ENCODE measurements at regions not wholly inside any gene's neighbourhood (a gene's known extent, or its start where the extent isn't known, plus 50 kb on each side); places are given as distances from the start of the nearest gene placed in this dataset.
A peak's percentile ranks its signal among the peaks of the same experiment; 100 is the strongest.

DNA sequence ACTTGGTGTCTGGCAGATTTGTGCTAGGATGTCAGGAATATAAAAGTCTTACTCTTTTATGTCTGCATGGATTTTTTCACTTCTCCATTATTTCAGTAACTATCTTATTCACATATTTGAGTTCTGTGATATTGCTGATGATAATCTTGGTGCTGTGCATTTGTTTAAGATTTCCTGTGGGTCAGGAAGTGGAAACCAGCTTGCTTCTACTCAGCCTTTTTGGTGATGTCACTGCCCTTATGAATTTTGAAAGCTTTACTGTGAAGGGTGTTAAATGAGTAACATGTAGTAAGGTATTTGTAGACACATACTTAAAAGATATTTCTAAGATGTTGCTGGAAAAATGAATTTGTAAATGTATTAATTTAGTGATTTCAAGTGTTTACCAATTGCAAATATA is 69.5 kb upstream of the VOPP1 start:
- no peaks in the 10 kb centered on the region for H3K4me1 Mint-ChIP-seq (ENCODE audit: low read depth, unreplicated experiment)
- no peak overlapping the region for H3K4me3 Mint-ChIP-seq (ENCODE audit: unreplicated experiment)
- no peak for TF ChIP-seq EZH2 (IDR thresholded peaks at IDR 0.05; ENCODE audit: insufficient read depth, low read length)
- TF ChIP-seq, protein P1, sequence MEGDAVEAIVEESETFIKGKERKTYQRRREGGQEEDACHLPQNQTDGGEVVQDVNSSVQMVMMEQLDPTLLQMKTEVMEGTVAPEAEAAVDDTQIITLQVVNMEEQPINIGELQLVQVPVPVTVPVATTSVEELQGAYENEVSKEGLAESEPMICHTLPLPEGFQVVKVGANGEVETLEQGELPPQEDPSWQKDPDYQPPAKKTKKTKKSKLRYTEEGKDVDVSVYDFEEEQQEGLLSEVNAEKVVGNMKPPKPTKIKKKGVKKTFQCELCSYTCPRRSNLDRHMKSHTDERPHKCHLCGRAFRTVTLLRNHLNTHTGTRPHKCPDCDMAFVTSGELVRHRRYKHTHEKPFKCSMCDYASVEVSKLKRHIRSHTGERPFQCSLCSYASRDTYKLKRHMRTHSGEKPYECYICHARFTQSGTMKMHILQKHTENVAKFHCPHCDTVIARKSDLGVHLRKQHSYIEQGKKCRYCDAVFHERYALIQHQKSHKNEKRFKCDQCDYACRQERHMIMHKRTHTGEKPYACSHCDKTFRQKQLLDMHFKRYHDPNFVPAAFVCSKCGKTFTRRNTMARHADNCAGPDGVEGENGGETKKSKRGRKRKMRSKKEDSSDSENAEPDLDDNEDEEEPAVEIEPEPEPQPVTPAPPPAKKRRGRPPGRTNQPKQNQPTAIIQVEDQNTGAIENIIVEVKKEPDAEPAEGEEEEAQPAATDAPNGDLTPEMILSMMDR (IDR thresholded peaks at IDR 0.05; ENCODE audit: insufficient read depth, low read depth, low read length), result no peak
- no peak for DNase-seq (ENCODE audit: low read depth)
- Histone ChIP-seq H3K27ac (ENCODE audit: low read depth, low read length) (no peak overlapping the region), H3K36me3 (ENCODE audit: insufficient read depth, low read length) (no peaks in the 10 kb centered on the region), H2AFZ (ENCODE audit: low read depth, low read length) (no peak overlapping the region), H3K4me2 (ENCODE audit: low read length) (no peak overlapping the region), H3K9me3 (ENCODE audit: insufficient read depth, low read depth, low read length) (no peaks in the 10 kb centered on the region), H3K27me3 (ENCODE audit: insufficient read depth, low read length) (no peaks in the 10 kb centered on the region), H3K9ac (ENCODE audit: low read length) (no peak overlapping the region), H3K4me3 (ENCODE audit: insufficient read depth, low read depth, low read length) (no peak overlapping the region), H4K20me1 (ENCODE audit: insufficient read depth, low read length) (no peaks in the 10 kb centered on the region), H3K4me1 (ENCODE audit: insufficient read depth, low read length) (no peaks in the 10 kb centered on the region), H3K79me2 (ENCODE audit: insufficient read depth, low read length) (no peaks in the 10 kb centered on the region)
- peaks cover 7% of the 10 kb centered on the region for H3K9me3 Mint-ChIP-seq (ENCODE audit: unreplicated experiment)
- H3K27me3 Mint-ChIP-seq (ENCODE audit: low read depth, unreplicated experiment), result peaks cover 7% of the 10 kb centered on the region
- FAIRE-seq, result no peak
- H3K36me3 Mint-ChIP-seq (ENCODE audit: low read depth, unreplicated experiment), result no peaks in the 10 kb centered on the region
- peak overlapping the region; percentile 10 for H3K27ac Mint-ChIP-seq (ENCODE audit: unreplicated experiment)

DNA sequence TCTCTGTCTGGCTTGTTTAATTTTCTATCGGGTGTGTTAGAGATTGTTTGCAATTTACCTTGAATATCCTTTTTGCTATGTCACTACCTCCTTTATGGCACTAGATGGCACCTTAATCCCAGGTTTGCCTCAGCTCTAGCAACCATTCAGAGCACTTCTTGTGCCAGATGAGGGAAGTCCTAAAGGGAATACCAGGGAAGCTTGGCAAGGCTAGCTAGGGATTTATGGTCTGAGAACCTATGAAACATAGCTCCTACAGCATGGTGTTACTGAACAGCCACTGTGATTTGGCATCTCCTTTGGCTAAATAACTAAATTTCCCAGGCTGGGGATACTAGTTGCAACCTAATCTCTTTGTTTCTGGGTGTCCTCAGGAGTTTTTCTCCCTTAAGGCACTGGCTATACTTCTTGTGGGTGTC is 69.0 kb upstream of the VOPP1 start:
- H3K9me3 Mint-ChIP-seq (ENCODE audit: unreplicated experiment), result peaks cover 7% of the 10 kb centered on the region
- no peaks in the 10 kb centered on the region for H4K20me1 ChIP-seq (ENCODE audit: insufficient read depth, low read length)
- no peaks in the 10 kb centered on the region for H3K9me3 ChIP-seq (ENCODE audit: insufficient read depth, low read depth, low read length)
- H3K27me3 Mint-ChIP-seq (ENCODE audit: low read depth, unreplicated experiment), result peaks cover 4% of the 10 kb centered on the region
- no peaks in the 10 kb centered on the region for H3K36me3 Mint-ChIP-seq (ENCODE audit: low read depth, unreplicated experiment)
- no peak overlapping the region for H3K4me2 ChIP-seq (ENCODE audit: low read length)
- H3K27ac ChIP-seq (ENCODE audit: low read depth, low read length), result no peak overlapping the region
- DNase-seq (ENCODE audit: low read depth) (peak; percentile 69), FAIRE-seq (peak; percentile 92)
- no peak overlapping the region for H3K4me3 Mint-ChIP-seq (ENCODE audit: unreplicated experiment)
- H3K9ac ChIP-seq (ENCODE audit: low read length), result no peak overlapping the region
- TF ChIP-seq, protein P1 (IDR thresholded peaks at IDR 0.05; ENCODE audit: insufficient read depth, low read depth, low read length), result peak; percentile 83
- TF ChIP-seq EZH2 (IDR thresholded peaks at IDR 0.05; ENCODE audit: insufficient read depth, low read length), result no peak
- no peaks in the 10 kb centered on the region for H3K79me2 ChIP-seq (ENCODE audit: insufficient read depth, low read length)
- no peaks in the 10 kb centered on the region for H3K27me3 ChIP-seq (ENCODE audit: insufficient read depth, low read length)
- peak overlapping the region; percentile 10 for H3K27ac Mint-ChIP-seq (ENCODE audit: unreplicated experiment)
- H3K4me3 ChIP-seq (ENCODE audit: insufficient read depth, low read depth, low read length), result no peak overlapping the region
- H3K4me1 Mint-ChIP-seq (ENCODE audit: low read depth, unreplicated experiment), result no peaks in the 10 kb centered on the region
- no peaks in the 10 kb centered on the region for H3K4me1 ChIP-seq (ENCODE audit: insufficient read depth, low read length)
- no peak overlapping the region for H2AFZ ChIP-seq (ENCODE audit: low read depth, low read length)
- no peaks in the 10 kb centered on the region for H3K36me3 ChIP-seq (ENCODE audit: insufficient read depth, low read length)

DNA sequence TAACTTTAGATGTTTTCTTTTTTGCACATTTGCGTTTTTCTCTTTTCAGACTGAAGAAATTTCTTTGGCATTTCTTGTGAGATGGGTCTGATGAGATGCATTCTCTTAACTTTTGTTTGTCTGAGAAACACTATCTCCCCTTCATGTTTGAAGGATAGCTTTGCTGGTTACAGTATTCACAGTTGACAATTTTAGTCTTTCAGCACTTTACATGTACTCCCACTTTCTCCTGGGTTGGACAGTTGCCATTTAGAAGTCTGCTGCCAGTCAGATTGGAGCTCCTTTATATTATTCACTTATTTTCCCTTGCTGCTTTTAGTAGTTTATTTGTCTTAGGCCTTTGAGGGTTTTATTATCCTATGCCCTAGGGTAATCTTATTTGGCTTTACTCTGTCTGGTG is 67.3 kb upstream of the VOPP1 start:
- no peak overlapping the region for H3K9ac ChIP-seq (ENCODE audit: low read length)
- FAIRE-seq (no peak), DNase-seq (ENCODE audit: low read depth) (no peak)
- no peaks in the 10 kb centered on the region for H3K9me3 ChIP-seq (ENCODE audit: insufficient read depth, low read depth, low read length)
- no peak overlapping the region for H3K4me3 ChIP-seq (ENCODE audit: insufficient read depth, low read depth, low read length)
- Mint-ChIP-seq H3K27ac (ENCODE audit: unreplicated experiment) (no peak overlapping the region), H3K4me3 (ENCODE audit: unreplicated experiment) (no peak overlapping the region), H3K36me3 (ENCODE audit: low read depth, unreplicated experiment) (no peaks in the 10 kb centered on the region), H3K9me3 (ENCODE audit: unreplicated experiment) (peaks cover 7% of the 10 kb centered on the region), H3K27me3 (ENCODE audit: low read depth, unreplicated experiment) (peaks cover 2% of the 10 kb centered on the region), H3K4me1 (ENCODE audit: low read depth, unreplicated experiment) (no peaks in the 10 kb centered on the region)
- H4K20me1 ChIP-seq (ENCODE audit: insufficient read depth, low read length), result no peaks in the 10 kb centered on the region
- H3K4me1 ChIP-seq (ENCODE audit: insufficient read depth, low read length), result no peaks in the 10 kb centered on the region
- no peak for TF ChIP-seq EZH2 (IDR thresholded peaks at IDR 0.05; ENCODE audit: insufficient read depth, low read length)
- TF ChIP-seq, protein P1 (IDR thresholded peaks at IDR 0.05; ENCODE audit: insufficient read depth, low read depth, low read length), result no peak
- H3K27ac ChIP-seq (ENCODE audit: low read depth, low read length), result no peak overlapping the region
- no peak overlapping the region for H2AFZ ChIP-seq (ENCODE audit: low read depth, low read length)
- no peaks in the 10 kb centered on the region for H3K79me2 ChIP-seq (ENCODE audit: insufficient read depth, low read length)
- H3K4me2 ChIP-seq (ENCODE audit: low read length), result no peak overlapping the region
- no peaks in the 10 kb centered on the region for H3K27me3 ChIP-seq (ENCODE audit: insufficient read depth, low read length)
- no peaks in the 10 kb centered on the region for H3K36me3 ChIP-seq (ENCODE audit: insufficient read depth, low read length)
